ENCODE measurements at regions not wholly inside any gene's neighbourhood (a gene's known extent, or its start where the extent isn't known, plus 50 kb on each side); places are given as distances from the start of the nearest gene placed in this dataset.

DNA sequence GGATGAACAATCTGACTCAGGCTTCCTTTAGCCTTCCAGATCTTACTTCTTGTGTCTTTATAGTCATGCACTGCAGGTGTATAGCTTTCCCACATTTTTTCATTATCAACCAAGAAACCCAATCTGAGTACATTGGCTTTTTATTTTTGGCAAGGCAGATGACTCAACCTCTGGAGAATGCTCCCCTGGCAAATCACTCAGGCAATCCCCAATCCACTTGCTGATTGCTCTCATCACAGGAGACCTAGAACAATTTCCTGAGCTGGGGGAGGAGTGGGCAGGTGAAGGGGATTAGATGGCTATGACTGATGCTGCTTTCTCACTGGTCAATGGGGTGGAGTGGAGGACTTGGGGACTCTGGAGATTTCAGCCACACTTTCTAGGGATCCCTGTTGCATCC is 134.4 kb downstream of the SLC16A9 start:
- no peaks in the 10 kb centered on the region for H3K36me3 Mint-ChIP-seq (ENCODE audit: insufficient read depth)
- H3K4me3 Mint-ChIP-seq: no peak overlapping the region
- peaks cover 8 to 20% of the 10 kb centered on the region in 2 donors for H3K27me3 Mint-ChIP-seq
- DNase-seq: no peak
- H3K27ac Mint-ChIP-seq: no peak overlapping the region
- H3K4me1 Mint-ChIP-seq (ENCODE audit: low read depth in 2 of 2): no peaks in the 10 kb centered on the region
- ATAC-seq (replicated peaks): no peak
- H3K9me3 Mint-ChIP-seq: peaks cover 0 to 2% of the 10 kb centered on the region in 2 donors

DNA sequence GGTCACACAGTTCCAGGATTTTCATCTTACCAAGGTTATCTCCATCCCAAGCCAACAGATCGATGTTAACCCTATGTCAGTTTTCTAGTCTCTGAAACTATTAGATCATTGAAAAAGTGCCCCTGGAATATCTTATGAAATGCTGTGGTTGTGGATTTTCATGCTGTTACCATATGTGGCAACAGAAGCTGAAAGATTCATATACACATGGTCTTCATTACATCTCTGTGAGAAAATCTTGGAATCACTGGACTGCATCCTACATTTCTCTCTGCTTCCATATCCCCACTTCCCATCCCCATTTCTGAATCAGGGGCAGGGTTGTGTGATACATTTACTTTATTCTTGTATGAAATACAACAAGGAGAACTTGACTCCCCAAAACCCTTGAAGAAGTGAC is 146.1 kb downstream of the SLC16A9 start:
- no peaks in the 10 kb centered on the region for H3K36me3 Mint-ChIP-seq (ENCODE audit: insufficient read depth)
- no peak overlapping the region for H3K27ac Mint-ChIP-seq
- DNase-seq (no peak), ATAC-seq (replicated peaks) (no peak)
- peaks cover 0 to 2% of the 10 kb centered on the region in 2 donors for H3K9me3 Mint-ChIP-seq
- no peaks in the 10 kb centered on the region for H3K4me1 Mint-ChIP-seq (ENCODE audit: low read depth in 2 of 2)
- no peak overlapping the region for H3K4me3 Mint-ChIP-seq
- no peaks in the 10 kb centered on the region for H3K27me3 Mint-ChIP-seq

- no peaks in the 10 kb centered on the region for H3K36me3 Mint-ChIP-seq (ENCODE audit: insufficient read depth)
Observed at GRCh38 chr10:59562126-59562525, 147.5 kb downstream of the SLC16A9 start.

DNA sequence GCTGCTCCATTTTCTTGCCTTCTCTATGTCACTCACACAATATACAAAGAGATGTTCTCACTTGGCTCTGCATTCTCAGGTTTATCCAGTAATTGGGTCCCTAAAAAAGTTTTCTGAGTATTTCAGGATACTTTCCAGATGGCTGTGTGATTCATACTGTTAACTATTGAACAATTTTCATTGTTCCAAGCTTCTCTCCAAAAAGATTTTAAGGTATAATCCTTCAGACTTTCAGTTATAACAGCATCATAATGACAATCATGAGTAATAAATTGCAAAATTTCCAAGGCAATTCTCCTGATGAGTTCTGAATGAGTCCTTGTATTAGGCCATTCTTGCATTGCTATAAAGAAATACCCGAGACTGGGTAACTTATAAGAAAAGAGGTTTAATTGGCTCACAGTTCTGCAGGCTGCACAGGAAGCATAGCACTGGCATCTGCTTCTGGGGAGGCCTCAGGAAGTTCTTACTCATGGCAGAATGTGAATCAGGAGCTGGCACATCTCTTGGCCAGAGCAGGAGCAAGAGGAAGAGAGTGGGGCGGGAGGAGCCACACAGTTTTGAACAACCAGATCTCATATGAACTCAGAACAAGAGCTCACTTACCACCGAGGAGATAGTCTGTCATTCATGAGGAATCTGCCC is 148.1 kb downstream of the SLC16A9 start:
- Mint-ChIP-seq H3K4me1 (ENCODE audit: low read depth in 2 of 2) (no peaks in the 10 kb centered on the region), H3K9me3 (peaks cover 0 to 2% of the 10 kb centered on the region in 2 donors), H3K27ac (no peak overlapping the region), H3K36me3 (ENCODE audit: insufficient read depth) (no peaks in the 10 kb centered on the region), H3K27me3 (no peaks in the 10 kb centered on the region), H3K4me3 (no peak overlapping the region)
- no peak for DNase-seq
- no peak for ATAC-seq (replicated peaks)

More at GRCh38 chr10:59562126-59562525, 147.5 kb downstream of the SLC16A9 start:
- no peaks in the 10 kb centered on the region for H3K27me3 Mint-ChIP-seq
- peaks cover 0 to 2% of the 10 kb centered on the region in 2 donors for H3K9me3 Mint-ChIP-seq
- ATAC-seq (replicated peaks) (no peak), DNase-seq (no peak)
- no peak overlapping the region for H3K4me3 Mint-ChIP-seq
- H3K27ac Mint-ChIP-seq: no peak overlapping the region
- no peaks in the 10 kb centered on the region for H3K4me1 Mint-ChIP-seq (ENCODE audit: low read depth in 2 of 2)

GRCh38 chr10:59560990-59561389 is 148.7 kb downstream of the SLC16A9 start:
- Mint-ChIP-seq H3K4me1 (ENCODE audit: low read depth in 2 of 2) (no peaks in the 10 kb centered on the region), H3K36me3 (ENCODE audit: insufficient read depth) (peaks cover 1% of the 10 kb centered on the region), H3K27ac (no peak overlapping the region), H3K27me3 (no peaks in the 10 kb centered on the region), H3K9me3 (peaks cover 0 to 2% of the 10 kb centered on the region in 2 donors), H3K4me3 (no peak overlapping the region)
- DNase-seq (no peak), ATAC-seq (replicated peaks) (no peak)

GRCh38 chr10:59560161-59560560 is 149.5 kb downstream of the SLC16A9 start:
- Mint-ChIP-seq H3K27ac (no peak overlapping the region), H3K36me3 (ENCODE audit: insufficient read depth) (peaks cover 3% of the 10 kb centered on the region), H3K4me1 (ENCODE audit: low read depth in 2 of 2) (no peaks in the 10 kb centered on the region), H3K9me3 (peaks cover 0 to 2% of the 10 kb centered on the region in 2 donors), H3K27me3 (no peaks in the 10 kb centered on the region), H3K4me3 (no peak overlapping the region)
- no peak for ATAC-seq (replicated peaks)
- DNase-seq: no peak

DNA sequence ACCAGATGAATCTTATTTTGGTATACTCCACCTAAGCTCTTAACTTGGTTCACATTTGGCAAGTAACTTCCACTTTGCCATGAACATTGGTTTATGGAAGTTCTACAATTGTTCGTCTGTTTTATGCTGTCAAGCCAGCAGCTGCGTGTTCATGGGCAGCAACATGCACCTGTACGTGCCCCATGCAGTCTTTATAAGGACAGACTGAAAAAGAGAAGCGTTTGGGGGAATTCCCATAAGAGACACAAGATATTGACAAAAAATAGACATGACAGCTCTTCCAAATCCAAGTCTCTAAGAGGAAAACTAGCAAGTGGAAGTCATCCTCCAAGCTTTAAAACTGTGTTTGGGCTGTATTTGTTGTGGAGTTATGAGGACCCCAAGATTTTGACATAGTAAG is 151.6 kb downstream of the SLC16A9 start:
- no peak overlapping the region for H3K27ac Mint-ChIP-seq
- H3K36me3 Mint-ChIP-seq (ENCODE audit: insufficient read depth): peaks cover 3% of the 10 kb centered on the region
- no peaks in the 10 kb centered on the region for H3K4me1 Mint-ChIP-seq (ENCODE audit: low read depth in 2 of 2)
- peaks cover 0 to 2% of the 10 kb centered on the region in 2 donors for H3K9me3 Mint-ChIP-seq
- DNase-seq (no peak), ATAC-seq (replicated peaks) (no peak)
- no peak overlapping the region for H3K4me3 Mint-ChIP-seq
- H3K27me3 Mint-ChIP-seq: peaks cover 0 to 5% of the 10 kb centered on the region in 2 donors

GRCh38 chr10:59557642-59558041 is 152.0 kb downstream of the SLC16A9 start:
- H3K4me1 Mint-ChIP-seq (ENCODE audit: low read depth in 2 of 2): no peaks in the 10 kb centered on the region

GRCh38 chr10:59557052-59557451 is 152.6 kb downstream of the SLC16A9 start:
- ATAC-seq (replicated peaks) (no peak), DNase-seq (no peak)
- no peak overlapping the region for H3K27ac Mint-ChIP-seq
- no peak overlapping the region for H3K4me3 Mint-ChIP-seq
- no peaks in the 10 kb centered on the region for H3K4me1 Mint-ChIP-seq (ENCODE audit: low read depth in 2 of 2)
- H3K36me3 Mint-ChIP-seq (ENCODE audit: insufficient read depth): peaks cover 3% of the 10 kb centered on the region
- H3K27me3 Mint-ChIP-seq: peaks cover 0 to 8% of the 10 kb centered on the region in 2 donors
- H3K9me3 Mint-ChIP-seq: peaks cover 0 to 2% of the 10 kb centered on the region in 2 donors

More at GRCh38 chr10:59557642-59558041, 152.0 kb downstream of the SLC16A9 start:
- ATAC-seq (replicated peaks) (no peak), DNase-seq (no peak)
- Mint-ChIP-seq H3K27ac (no peak overlapping the region), H3K4me3 (no peak overlapping the region), H3K9me3 (peaks cover 0 to 2% of the 10 kb centered on the region in 2 donors), H3K36me3 (ENCODE audit: insufficient read depth) (peaks cover 3% of the 10 kb centered on the region), H3K27me3 (peaks cover 0 to 8% of the 10 kb centered on the region in 2 donors)

DNA sequence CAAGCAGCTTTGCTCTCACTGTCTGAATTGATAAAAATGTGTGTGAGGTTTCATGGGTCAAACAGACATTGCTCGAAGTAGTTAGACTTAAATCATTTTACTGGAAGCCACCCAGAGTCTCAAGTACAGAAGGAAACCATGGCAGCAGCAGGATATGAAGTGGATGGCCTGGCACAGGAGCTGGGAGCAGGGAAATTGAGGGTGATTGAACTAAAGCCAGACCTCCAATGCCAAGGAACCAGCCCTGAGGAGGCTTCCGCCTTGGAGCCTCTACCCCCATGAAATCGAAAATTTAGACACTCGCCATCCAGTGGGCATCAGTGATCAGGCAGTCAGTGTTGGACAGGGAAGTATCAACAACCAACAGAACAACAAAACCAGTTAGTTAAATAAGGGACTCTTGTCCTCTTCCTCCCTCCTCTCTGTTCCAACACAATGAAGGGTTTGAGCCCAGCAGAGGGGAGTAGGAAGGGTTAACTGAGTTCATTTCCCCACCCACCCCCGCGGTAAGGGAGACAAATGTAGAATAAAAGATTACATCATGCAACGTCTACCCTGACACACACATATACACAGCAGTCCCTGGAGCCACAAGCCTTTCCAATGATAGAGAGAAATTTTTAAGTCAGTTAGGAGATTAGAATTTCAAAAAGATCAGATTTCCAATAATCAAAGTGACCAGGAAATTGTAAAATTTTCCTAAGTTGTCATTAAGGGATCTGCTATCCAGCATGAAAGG is 156.3 kb downstream of the SLC16A9 start:
- Mint-ChIP-seq H3K27ac (no peak overlapping the region), H3K4me3 (no peak overlapping the region), H3K4me1 (ENCODE audit: low read depth in 2 of 2) (no peaks in the 10 kb centered on the region), H3K36me3 (ENCODE audit: insufficient read depth) (peaks cover 3% of the 10 kb centered on the region), H3K9me3 (no peaks in the 10 kb centered on the region), H3K27me3 (peaks cover 0 to 8% of the 10 kb centered on the region in 2 donors)
- ATAC-seq (replicated peaks) (no peak), DNase-seq (no peak)

DNA sequence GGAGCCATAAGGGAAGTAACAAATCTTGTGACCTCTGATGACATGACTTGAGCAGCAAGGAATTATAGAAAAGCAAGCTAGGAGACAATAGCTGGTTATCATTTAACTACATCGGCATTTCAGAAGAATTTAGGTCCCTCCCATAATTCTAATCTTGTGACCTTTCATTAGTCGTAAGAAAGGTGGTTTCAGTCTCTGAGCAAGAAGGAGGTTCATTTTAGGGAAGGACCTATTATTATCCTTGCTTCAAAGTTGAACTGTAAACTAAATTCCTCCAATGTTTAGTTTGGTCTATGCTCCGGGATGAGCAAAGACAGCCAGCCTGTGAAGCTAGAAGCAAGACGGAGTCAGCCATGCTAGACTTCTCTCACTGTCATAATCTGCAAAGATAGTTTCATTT is 159.6 kb downstream of the SLC16A9 start:
- Mint-ChIP-seq H3K27me3 (peaks cover 0 to 8% of the 10 kb centered on the region in 2 donors), H3K27ac (no peak overlapping the region), H3K9me3 (no peaks in the 10 kb centered on the region), H3K36me3 (ENCODE audit: insufficient read depth) (no peaks in the 10 kb centered on the region), H3K4me1 (ENCODE audit: low read depth in 2 of 2) (no peaks in the 10 kb centered on the region), H3K4me3 (no peak overlapping the region)
- ATAC-seq (replicated peaks) (no peak), DNase-seq (no peak)

DNA sequence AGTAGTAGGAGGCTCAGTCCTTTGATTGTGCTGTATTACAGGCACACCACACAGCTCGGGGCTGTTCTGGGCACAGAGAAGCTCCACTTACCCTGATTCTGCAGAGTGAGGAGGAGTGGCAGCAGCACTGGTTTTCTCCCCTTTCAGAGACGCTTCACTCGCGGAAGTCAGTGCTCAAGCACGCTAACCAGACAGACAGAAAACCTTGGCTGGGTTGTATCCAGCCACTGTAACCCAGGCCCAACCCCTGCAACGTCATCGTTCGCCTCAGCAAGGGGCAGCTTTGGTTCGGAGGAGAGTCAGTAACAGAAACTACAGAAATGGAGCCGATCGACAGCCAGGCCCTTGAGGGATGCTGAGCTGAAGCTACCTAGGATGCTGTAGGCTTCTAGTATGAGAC is 171.0 kb downstream of the SLC16A9 start:
- Mint-ChIP-seq H3K27me3 (no peaks in the 10 kb centered on the region), H3K4me3 (no peak overlapping the region), H3K9me3 (peaks cover 6 to 10% of the 10 kb centered on the region in 2 donors)

GRCh38 chr10:59537501-59537900 is 172.1 kb downstream of the SLC16A9 start:
- no peaks in the 10 kb centered on the region for H3K4me1 Mint-ChIP-seq (ENCODE audit: low read depth in 2 of 2)
- no peak overlapping the region for H3K4me3 Mint-ChIP-seq
- DNase-seq: no peak
- peaks cover 6 to 10% of the 10 kb centered on the region in 2 donors for H3K9me3 Mint-ChIP-seq
- no peak overlapping the region for H3K27ac Mint-ChIP-seq
- H3K27me3 Mint-ChIP-seq: no peaks in the 10 kb centered on the region
- H3K36me3 Mint-ChIP-seq (ENCODE audit: insufficient read depth): no peaks in the 10 kb centered on the region
- no peak for ATAC-seq (replicated peaks)

More for the DNA sequence above, 171.0 kb downstream of the SLC16A9 start:
- H3K27ac Mint-ChIP-seq: no peak overlapping the region
- DNase-seq: no peak
- no peaks in the 10 kb centered on the region for H3K4me1 Mint-ChIP-seq (ENCODE audit: low read depth in 2 of 2)
- ATAC-seq (replicated peaks): no peak
- no peaks in the 10 kb centered on the region for H3K36me3 Mint-ChIP-seq (ENCODE audit: insufficient read depth)

Data from effector memory CD8-positive, alpha-beta T cell (primary cell).